HEK293 (cell line): ENCODE measurements at regions not wholly inside any gene's neighbourhood (a gene's known extent, or its start where the extent isn't known, plus 50 kb on each side); places are given as distances from the start of the nearest gene placed in this dataset.

Source experiments
- SCRT2 ChIP-seq: fragments of 450-650 bp; formaldehyde crosslinking; IDR thresholded peaks from 2 replicates; pipeline ENCODE4 v1.5.1; 2016; ENCODE audit warnings: missing biosample characterization, missing genetic modification characterization
- YY1 ChIP-seq: fragments of 450-650 bp; formaldehyde crosslinking; IDR thresholded peaks from 2 replicates; pipeline ENCODE4 v1.5.1; 2018; ENCODE audit warnings: missing biosample characterization, missing genetic modification characterization
- ZFP3 ChIP-seq: fragments of 450-650 bp; formaldehyde crosslinking; IDR thresholded peaks from 2 replicates; pipeline ENCODE4 v1.5.1; 2016; ENCODE audit warnings: low read depth, missing biosample characterization, missing genetic modification characterization
- ZNF354C ChIP-seq: fragments of 450-650 bp; formaldehyde crosslinking; IDR thresholded peaks from 2 replicates; pipeline ENCODE4 v1.5.1; 2016; ENCODE audit warnings: missing biosample characterization, missing genetic modification characterization, low read depth, borderline replicate concordance
- ZNF37A ChIP-seq: fragments of 450-650 bp; IDR thresholded peaks from 2 replicates; pipeline ENCODE4 v1.5.1; 2018; ENCODE audit warnings: missing biosample characterization, missing genetic modification characterization
- ZNF416 ChIP-seq: fragments of 450-650 bp; formaldehyde crosslinking; IDR thresholded peaks from 2 replicates; pipeline ENCODE4 v1.5.1; 2016; ENCODE audit warnings: missing biosample characterization, missing genetic modification characterization
- ZNF658 ChIP-seq: fragments of 450-650 bp; formaldehyde crosslinking; IDR thresholded peaks from 2 replicates; pipeline ENCODE4; 2016; ENCODE audit warnings: missing biosample characterization, missing genetic modification characterization
- ZNF670 ChIP-seq: fragments of 450-650 bp; formaldehyde crosslinking; IDR thresholded peaks from 2 replicates; pipeline ENCODE4 v1.5.1; 2016; ENCODE audit warnings: missing biosample characterization, missing genetic modification characterization, low read depth
- ZNF768 ChIP-seq: fragments of 450-650 bp; formaldehyde crosslinking; IDR thresholded peaks from 2 replicates; pipeline ENCODE4 v1.5.1; 2018; ENCODE audit warnings: missing biosample characterization, mild to moderate bottlenecking, missing genetic modification characterization
- TF ChIP-seq, protein P1 (sequence below): fragments of 450-650 bp; formaldehyde crosslinking; IDR thresholded peaks from 2 replicates; pipeline ENCODE4 v1.5.1; 2016; ENCODE audit warnings: missing biosample characterization, missing genetic modification characterization
- TF ChIP-seq, protein P2 (sequence below): fragments of 450-650 bp; formaldehyde crosslinking; IDR thresholded peaks from 2 replicates; pipeline ENCODE4 v1.5.1; 2016; ENCODE audit warnings: missing biosample characterization, missing genetic modification characterization
- TF ChIP-seq, protein P3 (sequence below): fragments of 450-650 bp; formaldehyde crosslinking; IDR thresholded peaks from 2 replicates; pipeline ENCODE4 v1.5.1; 2016; ENCODE audit warnings: missing biosample characterization, missing genetic modification characterization

DNA sequence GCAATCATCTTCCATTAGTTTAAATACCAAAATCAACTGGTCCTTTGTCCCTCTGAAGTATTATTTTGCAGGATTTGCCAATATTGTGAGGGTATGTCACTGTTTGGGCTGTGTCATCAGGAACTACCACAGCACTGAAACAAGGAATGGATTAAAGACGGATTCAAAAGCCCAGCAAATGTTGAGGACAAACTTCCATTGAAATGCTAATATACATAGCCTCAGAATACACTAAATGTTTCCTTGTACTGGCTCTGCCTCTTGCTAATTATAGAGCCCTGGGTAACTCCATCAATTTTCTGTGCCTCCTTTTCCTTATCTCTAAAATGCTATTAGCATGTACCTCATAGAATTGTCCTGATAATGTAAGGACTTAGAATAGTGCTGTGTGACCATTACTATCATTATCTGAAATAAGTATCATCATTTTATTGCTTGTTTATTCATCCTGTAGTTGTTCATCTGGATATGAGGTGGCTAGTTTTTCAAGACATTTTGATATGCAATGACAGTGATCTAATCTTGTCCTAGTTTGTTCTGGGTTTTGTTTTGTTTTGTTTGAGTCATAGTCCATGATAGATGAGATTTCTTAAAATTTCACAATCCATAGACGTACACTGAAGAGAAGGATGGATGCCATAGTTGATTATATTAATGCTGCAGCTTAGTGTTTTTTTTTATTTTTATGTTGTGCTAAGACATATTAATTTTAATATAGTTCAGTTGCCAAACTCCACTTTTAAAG lies 333.4 kb upstream of the KCNH7 start:
- no peak for TF ChIP-seq ZNF658 (tag by site-specific recombination)
- TF ChIP-seq ZNF670 (tag by site-specific recombination), result no peak
- no peak for TF ChIP-seq ZNF37A (tag by site-specific recombination)
- TF ChIP-seq, protein P1, sequence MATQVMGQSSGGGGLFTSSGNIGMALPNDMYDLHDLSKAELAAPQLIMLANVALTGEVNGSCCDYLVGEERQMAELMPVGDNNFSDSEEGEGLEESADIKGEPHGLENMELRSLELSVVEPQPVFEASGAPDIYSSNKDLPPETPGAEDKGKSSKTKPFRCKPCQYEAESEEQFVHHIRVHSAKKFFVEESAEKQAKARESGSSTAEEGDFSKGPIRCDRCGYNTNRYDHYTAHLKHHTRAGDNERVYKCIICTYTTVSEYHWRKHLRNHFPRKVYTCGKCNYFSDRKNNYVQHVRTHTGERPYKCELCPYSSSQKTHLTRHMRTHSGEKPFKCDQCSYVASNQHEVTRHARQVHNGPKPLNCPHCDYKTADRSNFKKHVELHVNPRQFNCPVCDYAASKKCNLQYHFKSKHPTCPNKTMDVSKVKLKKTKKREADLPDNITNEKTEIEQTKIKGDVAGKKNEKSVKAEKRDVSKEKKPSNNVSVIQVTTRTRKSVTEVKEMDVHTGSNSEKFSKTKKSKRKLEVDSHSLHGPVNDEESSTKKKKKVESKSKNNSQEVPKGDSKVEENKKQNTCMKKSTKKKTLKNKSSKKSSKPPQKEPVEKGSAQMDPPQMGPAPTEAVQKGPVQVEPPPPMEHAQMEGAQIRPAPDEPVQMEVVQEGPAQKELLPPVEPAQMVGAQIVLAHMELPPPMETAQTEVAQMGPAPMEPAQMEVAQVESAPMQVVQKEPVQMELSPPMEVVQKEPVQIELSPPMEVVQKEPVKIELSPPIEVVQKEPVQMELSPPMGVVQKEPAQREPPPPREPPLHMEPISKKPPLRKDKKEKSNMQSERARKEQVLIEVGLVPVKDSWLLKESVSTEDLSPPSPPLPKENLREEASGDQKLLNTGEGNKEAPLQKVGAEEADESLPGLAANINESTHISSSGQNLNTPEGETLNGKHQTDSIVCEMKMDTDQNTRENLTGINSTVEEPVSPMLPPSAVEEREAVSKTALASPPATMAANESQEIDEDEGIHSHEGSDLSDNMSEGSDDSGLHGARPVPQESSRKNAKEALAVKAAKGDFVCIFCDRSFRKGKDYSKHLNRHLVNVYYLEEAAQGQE (tag by site-specific recombination), result no peak
- TF ChIP-seq, protein P2, sequence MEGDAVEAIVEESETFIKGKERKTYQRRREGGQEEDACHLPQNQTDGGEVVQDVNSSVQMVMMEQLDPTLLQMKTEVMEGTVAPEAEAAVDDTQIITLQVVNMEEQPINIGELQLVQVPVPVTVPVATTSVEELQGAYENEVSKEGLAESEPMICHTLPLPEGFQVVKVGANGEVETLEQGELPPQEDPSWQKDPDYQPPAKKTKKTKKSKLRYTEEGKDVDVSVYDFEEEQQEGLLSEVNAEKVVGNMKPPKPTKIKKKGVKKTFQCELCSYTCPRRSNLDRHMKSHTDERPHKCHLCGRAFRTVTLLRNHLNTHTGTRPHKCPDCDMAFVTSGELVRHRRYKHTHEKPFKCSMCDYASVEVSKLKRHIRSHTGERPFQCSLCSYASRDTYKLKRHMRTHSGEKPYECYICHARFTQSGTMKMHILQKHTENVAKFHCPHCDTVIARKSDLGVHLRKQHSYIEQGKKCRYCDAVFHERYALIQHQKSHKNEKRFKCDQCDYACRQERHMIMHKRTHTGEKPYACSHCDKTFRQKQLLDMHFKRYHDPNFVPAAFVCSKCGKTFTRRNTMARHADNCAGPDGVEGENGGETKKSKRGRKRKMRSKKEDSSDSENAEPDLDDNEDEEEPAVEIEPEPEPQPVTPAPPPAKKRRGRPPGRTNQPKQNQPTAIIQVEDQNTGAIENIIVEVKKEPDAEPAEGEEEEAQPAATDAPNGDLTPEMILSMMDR, result no peak
- TF ChIP-seq YY1 (tag by site-specific recombination), result no peak
- no peak for TF ChIP-seq ZNF768 (tag by site-specific recombination)
- no peak for TF ChIP-seq SCRT2 (tag by site-specific recombination)
- TF ChIP-seq ZNF416, result no peak
- TF ChIP-seq ZFP3 (tag by site-specific recombination), result no peak
- TF ChIP-seq, protein P3, sequence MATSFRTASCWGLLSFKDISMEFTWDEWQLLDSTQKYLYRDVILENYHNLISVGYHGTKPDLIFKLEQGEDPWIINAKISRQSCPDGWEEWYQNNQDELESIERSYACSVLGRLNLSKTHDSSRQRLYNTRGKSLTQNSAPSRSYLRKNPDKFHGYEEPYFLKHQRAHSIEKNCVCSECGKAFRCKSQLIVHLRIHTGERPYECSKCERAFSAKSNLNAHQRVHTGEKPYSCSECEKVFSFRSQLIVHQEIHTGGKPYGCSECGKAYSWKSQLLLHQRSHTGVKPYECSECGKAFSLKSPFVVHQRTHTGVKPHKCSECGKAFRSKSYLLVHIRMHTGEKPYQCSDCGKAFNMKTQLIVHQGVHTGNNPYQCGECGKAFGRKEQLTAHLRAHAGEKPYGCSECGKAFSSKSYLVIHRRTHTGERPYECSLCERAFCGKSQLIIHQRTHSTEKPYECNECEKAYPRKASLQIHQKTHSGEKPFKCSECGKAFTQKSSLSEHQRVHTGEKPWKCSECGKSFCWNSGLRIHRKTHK (tag by site-specific recombination), result no peak
- TF ChIP-seq ZNF354C, result no peak
